ENCODE measurements at regions not wholly inside any gene's neighbourhood (a gene's known extent, or its start where the extent isn't known, plus 50 kb on each side); places are given as distances from the start of the nearest gene placed in this dataset.

DNA sequence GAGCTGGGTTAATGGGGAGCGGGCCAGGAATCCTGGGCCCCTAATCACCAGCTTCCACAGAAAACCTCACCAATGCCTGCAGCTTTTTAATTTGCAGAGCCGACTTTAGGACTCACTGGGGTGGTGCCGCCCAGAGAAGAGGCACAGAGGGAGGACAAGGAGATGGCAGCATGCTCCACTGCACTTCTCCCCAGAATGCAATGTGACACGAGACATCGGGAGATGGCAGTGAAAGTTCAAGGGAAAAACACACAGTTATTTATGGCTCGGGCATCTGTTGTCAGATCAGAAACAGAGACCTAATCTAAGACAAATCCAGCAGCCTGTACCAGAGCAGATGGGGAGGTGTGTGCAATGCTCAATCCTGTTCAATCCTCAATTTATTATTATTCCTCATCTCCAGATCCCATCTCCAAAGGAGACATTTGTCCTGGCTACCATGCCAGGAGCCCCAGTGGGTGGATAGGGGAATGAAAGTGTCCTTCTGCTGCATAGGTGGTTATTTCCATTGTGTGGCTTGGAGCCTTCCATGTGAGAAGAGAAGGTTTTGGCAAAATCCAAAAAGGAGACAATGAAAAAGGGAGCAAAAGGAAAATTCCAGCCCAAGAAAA, 250.0 kb downstream of the NXPE2 start:
- TF ChIP-seq ZNF274 (IDR thresholded peaks at IDR 0.05; ENCODE audit: low read depth, low read length): no peak
- TF ChIP-seq YY1 (IDR thresholded peaks at IDR 0.05; ENCODE audit: insufficient read depth, insufficient read length): no peak

Measured in NT2/D1 (cell line).